Adrenal gland (tissue), 9 donors: ENCODE measurements at regions not wholly inside any gene's neighbourhood (a gene's known extent, or its start where the extent isn't known, plus 50 kb on each side); places are given as distances from the start of the nearest gene placed in this dataset.
A peak's percentile ranks its signal among the peaks of the same experiment; 100 is the strongest.

Experiments
- DNase-seq, 7 donors: peaks; one replicate each; pipeline ENCODE4 v3.0.0-alpha.2; 2019 to 2020
- H3K27ac ChIP-seq, 5 donors: fragments of 200-600 bp; sonication (generic) in 4 of 5; 1 replicate in 3 of 5; 2 replicates in 2 of 5; pipeline versions ENCODE4 v1.5.1 to v1.8.0; 2016 to 2020; ENCODE audit warnings: mild to moderate bottlenecking in 1 of 5
- H3K27me3 ChIP-seq: fragments of 200-600 bp; 2 replicates; pipeline ENCODE4 v1.8.0; 2021
- H3K36me3 ChIP-seq, 2 donors: fragments of 200-600 bp; replicated peaks in 1 of 2; 1 replicate in 1 of 2; 2 replicates in 1 of 2; pipeline versions ENCODE4 v1.5.1 to v1.8.0; 2018 to 2022
- H3K4me1 ChIP-seq, 2 donors: fragments of 200-600 bp; replicated peaks in 1 of 2; 1 replicate in 1 of 2; 2 replicates in 1 of 2; pipeline versions ENCODE4 v1.5.1 to v1.8.0; 2018 to 2021
- H3K4me3 ChIP-seq, 4 donors: fragments of 200-600 bp; sonication (generic) in 3 of 4; one replicate each; pipeline ENCODE4 v1.5.1; 2016 to 2018
- H3K9me3 ChIP-seq, 3 donors: fragments of 200-600 bp; sonication (generic) in 1 of 3; replicated peaks in 1 of 3; 1 replicate in 2 of 3; 2 replicates in 1 of 3; pipeline versions ENCODE4 v1.5.1 to v1.8.0; 2016 to 2021
- CTCF ChIP-seq, 6 experiments: fragments of 450-650 bp in 4 of 6; fragments of 200-600 bp in 2 of 6; sonication (generic) in 1 of 6; IDR thresholded peaks; 1 replicate in 5 of 6; 2 replicates in 1 of 6; pipeline versions ENCODE4 v1.5.1 to v1.8.0; 2016 to 2021; ENCODE audit warnings: antibody characterized with exemption in 6 of 6, mild to moderate bottlenecking in 2 of 6, moderate library complexity in 1 of 6
- POLR2A ChIP-seq, 2 donors: fragments of 450-650 bp; IDR thresholded peaks; one replicate each; pipeline ENCODE4 v1.6.1; 2017; ENCODE audit warnings: antibody characterized with exemption in 2 of 2, mild to moderate bottlenecking in 2 of 2, moderate library complexity in 1 of 2
- WGBS, 4 donors: extraction: QIAGEN DNeasy Blood & Tissue Kit in 2 of 4; methylation state at CpG; one replicate each; pipeline versions ENCODE4 v1.1.5 to v1.1.7; 2013 to 2017; 5-methylcytosine and 5-hydroxymethylcytosine counted together
- intact Hi-C, 2 donors: fragments of 100-400 bp; cut with DNase I; formaldehyde crosslinking; loops; one replicate each; pipeline versions ENCODE4 v1.14.1 to v1.15.0; 2022 to 2023
- donor health status: healthy with polysubstance abuse.
- donor health status: Bipolar disorder and iron deficiency.
- donor health status: DM: yes; HTN: yes; CAD: no.
- donor health status: DM: no; HTN: no; CAD: no.
- donor health status: DM: no; HTN: no; CAD: no.

- TF ChIP-seq POLR2A (IDR thresholded peaks at IDR 0.05): no peak
- no peak for TF ChIP-seq CTCF (IDR thresholded peaks at IDR 0.05)
- no peak for DNase-seq
- peaks cover 5 to 23% of the 10 kb centered on the region in 2 donors for H3K4me1 ChIP-seq
- H3K4me3 ChIP-seq: no peak overlapping the region
- no peaks in the 10 kb centered on the region for H3K36me3 ChIP-seq
- H3K9me3 ChIP-seq: no peaks in the 10 kb centered on the region
- H3K27me3 ChIP-seq: no peaks in the 10 kb centered on the region
- no peak overlapping the region for H3K27ac ChIP-seq
- WGBS, 4 donors: 82 to 89% (median 85%) methylated on average over 5 of the region's 5 CpGs
- intact Hi-C loops: no loop called here
Observed at GRCh38 chr2:215622837-215623236, 187.0 kb upstream of the FN1 start.

- Histone ChIP-seq H3K27ac (no peak overlapping the region), H3K4me1 (peaks cover 5 to 23% of the 10 kb centered on the region in 2 donors), H3K36me3 (no peaks in the 10 kb centered on the region), H3K4me3 (no peak overlapping the region), H3K9me3 (no peaks in the 10 kb centered on the region), H3K27me3 (no peaks in the 10 kb centered on the region)
- TF ChIP-seq CTCF (IDR thresholded peaks at IDR 0.05) (no peak), POLR2A (IDR thresholded peaks at IDR 0.05) (no peak)
- no peak for DNase-seq
- intact Hi-C loops: no loop called here
- 85 to 93% (median 88%) methylated on average over 2 of the region's 2 CpGs for WGBS, 4 donors
Observed at GRCh38 chr2:215621381-215621780, 185.5 kb upstream of the FN1 start.

- intact Hi-C loops: no loop called here
- H3K27ac ChIP-seq: peak overlapping the region in 1 of 5 donors; percentile 3
- H3K4me3 ChIP-seq: no peak overlapping the region
- DNase-seq: no peak
- no peaks in the 10 kb centered on the region for H3K36me3 ChIP-seq
- H3K4me1 ChIP-seq: peaks cover 5 to 23% of the 10 kb centered on the region in 2 donors
- H3K27me3 ChIP-seq: no peaks in the 10 kb centered on the region
- WGBS, 4 donors: 88 to 95% (median 92%) methylated on average over 3 of the region's 3 CpGs
- TF ChIP-seq CTCF (IDR thresholded peaks at IDR 0.05) (no peak), POLR2A (IDR thresholded peaks at IDR 0.05) (no peak)
- H3K9me3 ChIP-seq: no peaks in the 10 kb centered on the region
Observed at GRCh38 chr2:215620528-215620927, 184.7 kb upstream of the FN1 start.

- H3K27ac ChIP-seq: peak overlapping the region in 2 of 5 donors; percentile 3 to 31
- no peaks in the 10 kb centered on the region for H3K36me3 ChIP-seq
- peak; percentile 79 to 92 (median 87) for DNase-seq
- H3K4me1 ChIP-seq: peaks cover 5 to 23% of the 10 kb centered on the region in 2 donors
- H3K27me3 ChIP-seq: no peaks in the 10 kb centered on the region
- no peaks in the 10 kb centered on the region for H3K9me3 ChIP-seq
- intact Hi-C loops: no loop called here
- WGBS, 4 donors: 36 to 69% (median 45%) methylated on average over 4 to 10 of the region's 10 CpGs
- peak overlapping the region in 1 of 4 donors; percentile 11 for H3K4me3 ChIP-seq
- no peak for TF ChIP-seq POLR2A (IDR thresholded peaks at IDR 0.05)
- TF ChIP-seq CTCF (IDR thresholded peaks at IDR 0.05): no peak
Observed at GRCh38 chr2:215619989-215620388, 184.1 kb upstream of the FN1 start.
